HEK293 (cell line): ENCODE measurements at regions not wholly inside any gene's neighbourhood (a gene's known extent, or its start where the extent isn't known, plus 50 kb on each side); places are given as distances from the start of the nearest gene placed in this dataset.

Experiments
- CTCF ChIA-PET: fragments of 350-600 bp; formaldehyde crosslinking; extraction: SDS; loops from one replicate; lab custom pipeline; 2021; ENCODE audit warnings: antibody characterized with exemption; lab: Yijun Ruan, JAX
- POLR2A ChIA-PET: fragments of 300-600 bp; formaldehyde crosslinking; extraction: SDS; loops from one replicate; lab custom pipeline; 2020; ENCODE audit warnings: antibody characterized with exemption, inconsistent platforms; lab: Yijun Ruan, JAX
- H3K27ac ChIP-seq: fragments of 200-500 bp; sonication (Bioruptor generic); 2 replicates; pipeline ENCODE4 v1.5.1; 2014; ENCODE audit warnings: low read depth, low read length, control low read depth, inconsistent platforms; ENCODE audit errors: extremely low read depth
- H3K36me3 ChIP-seq, 2 experiments: fragments of 200-500 bp in 1 of 2; sonication (Bioruptor generic) in 1 of 2; 1 replicate in 1 of 2; 2 replicates in 1 of 2; pipeline ENCODE4 v1.5.1; 2014 to 2017; ENCODE audit warnings: inconsistent platforms in 2 of 2, low read length in 2 of 2; ENCODE audit not compliant: control insufficient read depth in 2 of 2, insufficient read depth in 1 of 2
- H3K4me1 ChIP-seq: fragments of 200-500 bp; sonication (Bioruptor generic); 2 replicates; pipeline ENCODE4 v1.5.1; 2014; ENCODE audit warnings: mild to moderate bottlenecking, low read length, inconsistent platforms; ENCODE audit not compliant: control insufficient read depth, insufficient read depth
- H3K4me3 ChIP-seq: 2 replicates; pipeline ENCODE4 v1.5.1; 2011; ENCODE audit warnings: low read depth, mild to moderate bottlenecking, control low read depth, low read length, moderate library complexity
- H3K9me3 ChIP-seq: fragments of 200-500 bp; sonication (Bioruptor generic); 2 replicates; pipeline ENCODE4 v1.5.1; 2014; ENCODE audit warnings: low read depth, low read length, inconsistent platforms; ENCODE audit not compliant: control insufficient read depth, insufficient read depth
- EGR2 ChIP-seq: fragments of 450-650 bp; formaldehyde crosslinking; IDR thresholded peaks from 2 replicates; pipeline ENCODE4 v1.5.1; 2016; ENCODE audit warnings: low read depth, missing biosample characterization, missing genetic modification characterization
- KLF1 ChIP-seq: fragments of 450-650 bp; formaldehyde crosslinking; IDR thresholded peaks from 2 replicates; pipeline ENCODE4 v1.5.1; 2016; ENCODE audit warnings: missing biosample characterization, missing genetic modification characterization
- KLF8 ChIP-seq: fragments of 450-650 bp; formaldehyde crosslinking; IDR thresholded peaks from 2 replicates; pipeline ENCODE4 v1.5.1; 2016; ENCODE audit warnings: missing biosample characterization, missing genetic modification characterization
- OSR2 ChIP-seq: fragments of 450-650 bp; formaldehyde crosslinking; IDR thresholded peaks from 2 replicates; pipeline ENCODE4 v1.5.1; 2016; ENCODE audit warnings: missing biosample characterization, missing genetic modification characterization
- PRDM1 ChIP-seq: fragments of 450-650 bp; formaldehyde crosslinking; IDR thresholded peaks from 2 replicates; pipeline ENCODE4; 2016; ENCODE audit warnings: missing biosample characterization, missing genetic modification characterization
- ZBTB48 ChIP-seq: fragments of 450-650 bp; formaldehyde crosslinking; IDR thresholded peaks from 2 replicates; pipeline ENCODE4 v1.5.1; 2016; ENCODE audit warnings: missing biosample characterization, missing genetic modification characterization
- ZBTB7A ChIP-seq: fragments of 450-650 bp; formaldehyde crosslinking; IDR thresholded peaks from 2 replicates; pipeline ENCODE4 v1.5.1; 2016; ENCODE audit warnings: low read depth, missing biosample characterization, missing genetic modification characterization
- ZEB2 ChIP-seq: fragments of 450-650 bp; formaldehyde crosslinking; IDR thresholded peaks from 2 replicates; pipeline ENCODE4 v1.5.1; 2016; ENCODE audit warnings: missing biosample characterization, missing genetic modification characterization
- ZFP69B ChIP-seq: fragments of 450-650 bp; formaldehyde crosslinking; IDR thresholded peaks from 2 replicates; pipeline ENCODE4 v1.5.1; 2016; ENCODE audit warnings: missing biosample characterization, missing genetic modification characterization
- ZNF140 ChIP-seq: fragments of 450-650 bp; formaldehyde crosslinking; IDR thresholded peaks from 2 replicates; pipeline ENCODE4 v1.5.1; 2016; ENCODE audit warnings: missing biosample characterization, missing genetic modification characterization
- ZNF16 ChIP-seq: fragments of 450-650 bp; formaldehyde crosslinking; IDR thresholded peaks from 2 replicates; pipeline ENCODE4 v1.5.1; 2016; ENCODE audit warnings: low read depth, missing biosample characterization, missing genetic modification characterization
- ZNF169 ChIP-seq: fragments of 450-650 bp; formaldehyde crosslinking; IDR thresholded peaks from 2 replicates; pipeline ENCODE4 v1.5.1; 2016; ENCODE audit warnings: missing biosample characterization, missing genetic modification characterization
- ZNF366 ChIP-seq: fragments of 450-650 bp; formaldehyde crosslinking; conservative IDR thresholded peaks from 2 replicates; pipeline ENCODE4 v1.5.1; 2016; ENCODE audit warnings: missing biosample characterization, missing genetic modification characterization
- ZNF37A ChIP-seq: fragments of 450-650 bp; IDR thresholded peaks from 2 replicates; pipeline ENCODE4 v1.5.1; 2018; ENCODE audit warnings: missing biosample characterization, missing genetic modification characterization
- ZNF521 ChIP-seq: fragments of 450-650 bp; formaldehyde crosslinking; IDR thresholded peaks from 2 replicates; pipeline ENCODE4 v1.5.1; 2017; ENCODE audit warnings: missing biosample characterization, mild to moderate bottlenecking, missing genetic modification characterization
- ZNF529 ChIP-seq: fragments of 450-650 bp; formaldehyde crosslinking; IDR thresholded peaks from 2 replicates; pipeline ENCODE4 v1.5.1; 2017; ENCODE audit warnings: missing genetic modification characterization, missing biosample characterization; ENCODE audit not compliant: insufficient replicate concordance
- ZNF560 ChIP-seq: fragments of 450-650 bp; formaldehyde crosslinking; IDR thresholded peaks from 2 replicates; pipeline ENCODE4 v1.5.1; 2017; ENCODE audit warnings: missing biosample characterization, missing genetic modification characterization, borderline replicate concordance
- ZNF626 ChIP-seq: fragments of 450-650 bp; sonication (Bioruptor Pico); formaldehyde crosslinking; IDR thresholded peaks from 2 replicates; pipeline ENCODE4 v1.5.1; 2018; ENCODE audit warnings: missing biosample characterization, missing genetic modification characterization, inconsistent platforms
- ZNF792 ChIP-seq: fragments of 450-650 bp; formaldehyde crosslinking; IDR thresholded peaks from 2 replicates; pipeline ENCODE4 v1.5.1; 2016; ENCODE audit warnings: missing biosample characterization, missing genetic modification characterization
- ZSCAN16 ChIP-seq: fragments of 450-650 bp; formaldehyde crosslinking; IDR thresholded peaks from 2 replicates; pipeline ENCODE4 v1.5.1; 2016; ENCODE audit warnings: missing biosample characterization, missing genetic modification characterization
- TF ChIP-seq, protein P1 (sequence below): fragments of 450-650 bp; formaldehyde crosslinking; IDR thresholded peaks from 2 replicates; pipeline ENCODE4 v1.5.1; 2016; ENCODE audit warnings: missing biosample characterization, missing genetic modification characterization
- TF ChIP-seq, protein P2 (sequence below): fragments of 450-650 bp; formaldehyde crosslinking; IDR thresholded peaks from 2 replicates; pipeline ENCODE4 v1.5.1; 2016; ENCODE audit warnings: missing biosample characterization, missing genetic modification characterization, low read depth
- TF ChIP-seq, protein P3 (sequence below): fragments of 450-650 bp; formaldehyde crosslinking; IDR thresholded peaks from 2 replicates; pipeline ENCODE4 v1.5.1; 2016; ENCODE audit warnings: missing biosample characterization, missing genetic modification characterization
- TF ChIP-seq, protein P4 (sequence below): fragments of 450-650 bp; formaldehyde crosslinking; IDR thresholded peaks from 2 replicates; pipeline ENCODE4 v1.5.1; 2016; ENCODE audit warnings: missing biosample characterization, missing genetic modification characterization
- TF ChIP-seq, protein P5 (sequence below): fragments of 450-650 bp; formaldehyde crosslinking; IDR thresholded peaks from 2 replicates; pipeline ENCODE4 v1.5.1; 2017; ENCODE audit warnings: missing biosample characterization, missing genetic modification characterization

DNA sequence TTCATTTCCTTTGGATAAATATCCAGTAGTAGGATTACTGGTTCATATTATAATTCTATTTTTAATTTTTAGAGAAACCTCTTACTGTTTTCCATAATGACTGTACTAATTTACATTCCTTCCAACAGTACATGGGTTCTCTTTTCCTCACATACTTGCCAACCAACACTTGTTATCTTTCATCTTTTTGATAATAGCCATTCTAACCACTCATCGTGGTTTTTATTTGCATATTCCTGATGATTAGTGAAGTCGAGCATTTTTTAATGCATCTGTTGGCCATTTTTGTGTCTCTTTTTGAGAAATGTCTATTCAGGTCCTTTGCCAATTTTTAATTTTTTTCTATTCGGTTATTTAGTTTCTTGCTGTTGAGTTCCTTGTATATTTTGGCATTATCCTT is 457.7 kb upstream of the PDE3A start:
- CTCF ChIA-PET: no interaction called here
- Histone ChIP-seq H3K36me3 (no peaks in the 10 kb centered on the region), H3K9me3 (no peaks in the 10 kb centered on the region), H3K4me1 (no peaks in the 10 kb centered on the region), H3K4me3 (no peak overlapping the region), H3K27ac (no peak overlapping the region)
- TF ChIP-seq ZNF560 (tag by site-specific recombination) (no peak), OSR2 (no peak), ZNF529 (tag by site-specific recombination) (no peak), ZBTB48 (tag by site-specific recombination) (no peak), ZNF140 (tag by site-specific recombination) (no peak), ZNF521 (tag by site-specific recombination) (no peak), ZNF16 (no peak), ZNF169 (tag by site-specific recombination) (no peak), KLF1 (no peak), ZSCAN16 (no peak), ZBTB7A (tag by site-specific recombination) (no peak), ZNF792 (tag by site-specific recombination) (no peak), ZEB2 (tag by site-specific recombination) (no peak), ZFP69B (tag by site-specific recombination) (no peak), ZNF366 (tag by site-specific recombination) (no peak), ZNF37A (tag by site-specific recombination) (no peak), ZNF626 (tag by site-specific recombination) (no peak)
- TF ChIP-seq, protein P1, sequence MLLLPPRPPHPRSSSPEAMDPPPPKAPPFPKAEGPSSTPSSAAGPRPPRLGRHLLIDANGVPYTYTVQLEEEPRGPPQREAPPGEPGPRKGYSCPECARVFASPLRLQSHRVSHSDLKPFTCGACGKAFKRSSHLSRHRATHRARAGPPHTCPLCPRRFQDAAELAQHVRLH (tag by site-specific recombination): no peak
- TF ChIP-seq, protein P2, sequence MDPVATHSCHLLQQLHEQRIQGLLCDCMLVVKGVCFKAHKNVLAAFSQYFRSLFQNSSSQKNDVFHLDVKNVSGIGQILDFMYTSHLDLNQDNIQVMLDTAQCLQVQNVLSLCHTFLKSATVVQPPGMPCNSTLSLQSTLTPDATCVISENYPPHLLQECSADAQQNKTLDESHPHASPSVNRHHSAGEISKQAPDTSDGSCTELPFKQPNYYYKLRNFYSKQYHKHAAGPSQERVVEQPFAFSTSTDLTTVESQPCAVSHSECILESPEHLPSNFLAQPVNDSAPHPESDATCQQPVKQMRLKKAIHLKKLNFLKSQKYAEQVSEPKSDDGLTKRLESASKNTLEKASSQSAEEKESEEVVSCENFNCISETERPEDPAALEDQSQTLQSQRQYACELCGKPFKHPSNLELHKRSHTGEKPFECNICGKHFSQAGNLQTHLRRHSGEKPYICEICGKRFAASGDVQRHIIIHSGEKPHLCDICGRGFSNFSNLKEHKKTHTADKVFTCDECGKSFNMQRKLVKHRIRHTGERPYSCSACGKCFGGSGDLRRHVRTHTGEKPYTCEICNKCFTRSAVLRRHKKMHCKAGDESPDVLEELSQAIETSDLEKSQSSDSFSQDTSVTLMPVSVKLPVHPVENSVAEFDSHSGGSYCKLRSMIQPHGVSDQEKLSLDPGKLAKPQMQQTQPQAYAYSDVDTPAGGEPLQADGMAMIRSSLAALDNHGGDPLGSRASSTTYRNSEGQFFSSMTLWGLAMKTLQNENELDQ (tag by site-specific recombination): no peak
- TF ChIP-seq, protein P3, sequence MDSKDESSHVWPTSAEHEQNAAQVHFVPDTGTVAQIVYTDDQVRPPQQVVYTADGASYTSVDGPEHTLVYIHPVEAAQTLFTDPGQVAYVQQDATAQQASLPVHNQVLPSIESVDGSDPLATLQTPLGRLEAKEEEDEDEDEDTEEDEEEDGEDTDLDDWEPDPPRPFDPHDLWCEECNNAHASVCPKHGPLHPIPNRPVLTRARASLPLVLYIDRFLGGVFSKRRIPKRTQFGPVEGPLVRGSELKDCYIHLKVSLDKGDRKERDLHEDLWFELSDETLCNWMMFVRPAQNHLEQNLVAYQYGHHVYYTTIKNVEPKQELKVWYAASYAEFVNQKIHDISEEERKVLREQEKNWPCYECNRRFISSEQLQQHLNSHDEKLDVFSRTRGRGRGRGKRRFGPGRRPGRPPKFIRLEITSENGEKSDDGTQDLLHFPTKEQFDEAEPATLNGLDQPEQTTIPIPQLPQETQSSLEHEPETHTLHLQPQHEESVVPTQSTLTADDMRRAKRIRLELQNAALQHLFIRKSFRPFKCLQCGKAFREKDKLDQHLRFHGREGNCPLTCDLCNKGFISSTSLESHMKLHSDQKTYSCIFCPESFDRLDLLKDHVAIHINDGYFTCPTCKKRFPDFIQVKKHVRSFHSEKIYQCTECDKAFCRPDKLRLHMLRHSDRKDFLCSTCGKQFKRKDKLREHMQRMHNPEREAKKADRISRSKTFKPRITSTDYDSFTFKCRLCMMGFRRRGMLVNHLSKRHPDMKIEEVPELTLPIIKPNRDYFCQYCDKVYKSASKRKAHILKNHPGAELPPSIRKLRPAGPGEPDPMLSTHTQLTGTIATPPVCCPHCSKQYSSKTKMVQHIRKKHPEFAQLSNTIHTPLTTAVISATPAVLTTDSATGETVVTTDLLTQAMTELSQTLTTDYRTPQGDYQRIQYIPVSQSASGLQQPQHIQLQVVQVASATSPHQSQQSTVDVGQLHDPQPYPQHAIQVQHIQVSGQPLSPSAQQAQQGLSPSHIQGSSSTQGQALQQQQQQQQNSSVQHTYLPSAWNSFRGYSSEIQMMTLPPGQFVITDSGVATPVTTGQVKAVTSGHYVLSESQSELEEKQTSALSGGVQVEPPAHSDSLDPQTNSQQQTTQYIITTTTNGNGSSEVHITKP (tag by site-specific recombination): no peak
- POLR2A ChIA-PET: no interaction called here

DNA sequence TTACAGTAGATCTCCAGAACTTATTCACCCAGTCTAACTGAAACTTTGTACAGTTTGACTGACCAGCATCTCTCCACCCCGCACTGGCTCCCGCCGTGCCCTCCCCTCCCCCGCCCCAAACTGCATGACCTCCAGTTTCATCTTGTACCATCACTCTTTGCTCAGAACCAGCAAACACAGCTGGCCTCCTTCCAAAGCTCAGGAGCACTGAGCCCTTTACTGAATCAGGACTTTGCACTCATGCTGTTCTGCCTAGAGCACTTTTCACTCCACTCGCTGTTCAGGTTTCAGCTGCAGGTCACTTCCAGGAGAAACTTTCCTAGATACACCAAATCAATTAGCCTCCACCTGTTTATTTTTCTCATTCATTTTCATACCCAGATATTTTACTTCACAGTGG is 455.3 kb upstream of the PDE3A start:
- no peak for TF ChIP-seq PRDM1 (tag by site-specific recombination)
- TF ChIP-seq, protein P4, sequence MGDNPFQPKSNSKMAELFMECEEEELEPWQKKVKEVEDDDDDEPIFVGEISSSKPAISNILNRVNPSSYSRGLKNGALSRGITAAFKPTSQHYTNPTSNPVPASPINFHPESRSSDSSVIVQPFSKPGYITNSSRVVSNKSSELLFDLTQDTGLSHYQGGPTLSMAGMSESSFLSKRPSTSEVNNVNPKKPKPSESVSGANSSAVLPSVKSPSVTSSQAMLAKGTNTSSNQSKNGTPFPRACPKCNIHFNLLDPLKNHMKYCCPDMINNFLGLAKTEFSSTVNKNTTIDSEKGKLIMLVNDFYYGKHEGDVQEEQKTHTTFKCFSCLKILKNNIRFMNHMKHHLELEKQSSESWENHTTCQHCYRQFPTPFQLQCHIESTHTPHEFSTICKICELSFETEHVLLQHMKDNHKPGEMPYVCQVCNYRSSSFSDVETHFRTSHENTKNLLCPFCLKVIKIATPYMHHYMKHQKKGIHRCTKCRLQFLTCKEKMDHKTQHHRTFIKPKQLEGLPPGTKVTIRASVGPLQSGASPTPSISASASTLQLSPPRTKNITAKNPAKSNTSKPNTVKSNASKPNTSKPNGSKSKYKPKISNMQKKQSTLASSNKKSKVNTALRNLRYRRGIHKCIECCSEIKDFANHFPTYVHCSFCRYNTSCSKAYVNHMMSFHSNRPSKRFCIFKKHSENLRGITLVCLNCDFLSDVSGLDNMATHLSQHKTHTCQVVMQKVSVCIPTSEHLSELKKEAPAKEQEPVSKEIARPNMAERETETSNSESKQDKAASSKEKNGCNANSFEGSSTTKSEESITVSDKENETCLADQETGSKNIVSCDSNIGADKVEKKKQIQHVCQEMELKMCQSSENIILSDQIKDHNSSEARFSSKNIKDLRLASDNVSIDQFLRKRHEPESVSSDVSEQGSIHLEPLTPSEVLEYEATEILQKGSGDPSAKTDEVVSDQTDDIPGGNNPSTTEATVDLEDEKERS (tag by site-specific recombination): no peak
- TF ChIP-seq KLF8 (tag by site-specific recombination): no peak
- TF ChIP-seq, protein P5, sequence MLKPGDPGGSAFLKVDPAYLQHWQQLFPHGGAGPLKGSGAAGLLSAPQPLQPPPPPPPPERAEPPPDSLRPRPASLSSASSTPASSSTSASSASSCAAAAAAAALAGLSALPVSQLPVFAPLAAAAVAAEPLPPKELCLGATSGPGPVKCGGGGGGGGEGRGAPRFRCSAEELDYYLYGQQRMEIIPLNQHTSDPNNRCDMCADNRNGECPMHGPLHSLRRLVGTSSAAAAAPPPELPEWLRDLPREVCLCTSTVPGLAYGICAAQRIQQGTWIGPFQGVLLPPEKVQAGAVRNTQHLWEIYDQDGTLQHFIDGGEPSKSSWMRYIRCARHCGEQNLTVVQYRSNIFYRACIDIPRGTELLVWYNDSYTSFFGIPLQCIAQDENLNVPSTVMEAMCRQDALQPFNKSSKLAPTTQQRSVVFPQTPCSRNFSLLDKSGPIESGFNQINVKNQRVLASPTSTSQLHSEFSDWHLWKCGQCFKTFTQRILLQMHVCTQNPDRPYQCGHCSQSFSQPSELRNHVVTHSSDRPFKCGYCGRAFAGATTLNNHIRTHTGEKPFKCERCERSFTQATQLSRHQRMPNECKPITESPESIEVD (tag by site-specific recombination): no peak
- TF ChIP-seq EGR2 (tag by site-specific recombination): no peak
- no peak for TF ChIP-seq ZBTB7A (tag by site-specific recombination)
- POLR2A ChIA-PET: no interaction called here

More for the DNA sequence above, 455.3 kb upstream of the PDE3A start:
- Histone ChIP-seq H3K9me3 (no peaks in the 10 kb centered on the region), H3K4me1 (no peaks in the 10 kb centered on the region), H3K36me3 (no peaks in the 10 kb centered on the region), H3K4me3 (no peak overlapping the region), H3K27ac (no peak overlapping the region)
- CTCF ChIA-PET: no interaction called here
